ENCODE measurements at regions not wholly inside any gene's neighbourhood (a gene's known extent, or its start where the extent isn't known, plus 50 kb on each side); places are given as distances from the start of the nearest gene placed in this dataset.

GRCh38 chr9:80285326-80285725 is 713.6 kb downstream of the TLE4 start:
- Mint-ChIP-seq H3K4me1 (no peaks in the 10 kb centered on the region), H3K9me3 (peaks cover 6% of the 10 kb centered on the region), H3K36me3 (ENCODE audit: low read depth) (no peaks in the 10 kb centered on the region), H3K27ac (no peak overlapping the region), H3K27me3 (ENCODE audit: low read depth) (no peaks in the 10 kb centered on the region), H3K4me3 (no peak overlapping the region)
- TF ChIP-seq, protein P1, sequence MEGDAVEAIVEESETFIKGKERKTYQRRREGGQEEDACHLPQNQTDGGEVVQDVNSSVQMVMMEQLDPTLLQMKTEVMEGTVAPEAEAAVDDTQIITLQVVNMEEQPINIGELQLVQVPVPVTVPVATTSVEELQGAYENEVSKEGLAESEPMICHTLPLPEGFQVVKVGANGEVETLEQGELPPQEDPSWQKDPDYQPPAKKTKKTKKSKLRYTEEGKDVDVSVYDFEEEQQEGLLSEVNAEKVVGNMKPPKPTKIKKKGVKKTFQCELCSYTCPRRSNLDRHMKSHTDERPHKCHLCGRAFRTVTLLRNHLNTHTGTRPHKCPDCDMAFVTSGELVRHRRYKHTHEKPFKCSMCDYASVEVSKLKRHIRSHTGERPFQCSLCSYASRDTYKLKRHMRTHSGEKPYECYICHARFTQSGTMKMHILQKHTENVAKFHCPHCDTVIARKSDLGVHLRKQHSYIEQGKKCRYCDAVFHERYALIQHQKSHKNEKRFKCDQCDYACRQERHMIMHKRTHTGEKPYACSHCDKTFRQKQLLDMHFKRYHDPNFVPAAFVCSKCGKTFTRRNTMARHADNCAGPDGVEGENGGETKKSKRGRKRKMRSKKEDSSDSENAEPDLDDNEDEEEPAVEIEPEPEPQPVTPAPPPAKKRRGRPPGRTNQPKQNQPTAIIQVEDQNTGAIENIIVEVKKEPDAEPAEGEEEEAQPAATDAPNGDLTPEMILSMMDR (IDR thresholded peaks at IDR 0.05; ENCODE audit: unreplicated experiment in 3 of 3): peak in 2 of 3 experiments; percentile 28 to 38

DNA sequence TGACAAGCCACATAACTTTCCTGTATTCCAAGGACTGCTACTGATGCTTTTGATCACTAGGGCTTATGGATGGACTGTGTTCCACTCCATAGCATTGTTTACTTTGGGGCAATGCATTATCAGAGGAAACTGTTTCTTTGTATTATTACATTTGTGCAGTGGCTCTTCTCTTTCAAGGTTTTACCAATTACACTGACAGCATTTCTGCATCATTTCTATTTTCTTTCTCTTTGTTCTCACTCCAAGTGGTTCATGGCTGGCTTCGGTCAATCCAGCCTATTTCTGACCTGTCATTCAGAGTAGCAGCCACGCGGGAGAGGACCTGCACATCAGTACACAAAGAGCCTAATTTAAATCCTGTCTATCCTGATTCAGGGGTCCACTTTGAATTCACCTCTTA is 711.0 kb downstream of the TLE4 start:
- Mint-ChIP-seq H3K36me3 (ENCODE audit: low read depth) (no peaks in the 10 kb centered on the region), H3K27me3 (ENCODE audit: low read depth) (no peaks in the 10 kb centered on the region), H3K4me3 (no peak overlapping the region), H3K4me1 (no peaks in the 10 kb centered on the region), H3K9me3 (peaks cover 3% of the 10 kb centered on the region), H3K27ac (no peak overlapping the region)
- TF ChIP-seq, protein P1 (IDR thresholded peaks at IDR 0.05; ENCODE audit: unreplicated experiment in 3 of 3): no peak

GRCh38 chr9:80259079-80259478 is 687.3 kb downstream of the TLE4 start:
- TF ChIP-seq, protein P1 (IDR thresholded peaks at IDR 0.05; ENCODE audit: unreplicated experiment in 3 of 3): no peak
- Mint-ChIP-seq H3K9me3 (peaks cover 40% of the 10 kb centered on the region), H3K27me3 (ENCODE audit: low read depth) (no peaks in the 10 kb centered on the region), H3K4me1 (no peaks in the 10 kb centered on the region), H3K27ac (no peak overlapping the region), H3K36me3 (ENCODE audit: low read depth) (peaks cover 12% of the 10 kb centered on the region), H3K4me3 (no peak overlapping the region)

DNA sequence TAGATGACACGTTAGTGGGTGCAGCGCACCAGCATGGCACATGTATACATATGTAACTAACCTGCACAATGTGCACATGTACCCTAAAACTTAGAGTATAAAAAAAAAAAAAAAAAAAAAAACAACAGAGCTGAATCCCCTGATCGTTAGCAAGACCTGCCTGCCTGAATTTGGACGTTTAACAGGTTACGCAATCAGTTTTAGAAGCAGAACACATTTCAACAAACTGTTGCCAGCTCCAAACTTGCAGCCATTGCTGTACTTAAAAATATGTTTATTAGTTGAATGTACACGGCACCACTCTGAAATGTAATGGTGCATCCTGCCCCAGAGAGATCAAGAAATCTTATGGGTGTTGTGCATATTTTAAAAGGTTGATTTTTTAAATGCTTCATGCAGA is 680.0 kb downstream of the TLE4 start:
- TF ChIP-seq, protein P1 (IDR thresholded peaks at IDR 0.05; ENCODE audit: unreplicated experiment in 3 of 3): no peak
- Mint-ChIP-seq H3K4me1 (no peaks in the 10 kb centered on the region), H3K36me3 (ENCODE audit: low read depth) (peaks cover 7% of the 10 kb centered on the region), H3K9me3 (peaks cover 35% of the 10 kb centered on the region), H3K4me3 (no peak overlapping the region), H3K27me3 (ENCODE audit: low read depth) (no peaks in the 10 kb centered on the region), H3K27ac (no peak overlapping the region)

DNA sequence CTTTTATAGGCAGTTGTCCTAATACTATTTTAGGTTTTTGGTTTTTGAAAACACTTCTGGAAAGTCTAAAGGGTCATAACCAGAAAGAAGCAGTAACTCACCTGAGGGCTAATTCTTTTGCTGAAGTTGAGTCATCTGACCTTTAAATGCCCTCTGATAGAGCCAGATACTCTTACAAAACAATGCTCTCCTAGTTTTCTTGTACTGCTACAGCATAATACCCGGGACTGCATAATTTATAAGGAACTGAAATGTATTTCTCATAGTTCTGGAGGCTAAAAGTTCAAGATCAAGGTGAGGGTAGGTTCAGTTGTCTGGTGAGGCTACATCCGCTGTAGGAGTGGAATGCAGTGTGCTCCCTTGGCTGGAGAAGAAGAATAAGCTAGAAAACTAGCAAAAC is 670.3 kb downstream of the TLE4 start:
- Mint-ChIP-seq H3K27me3 (ENCODE audit: low read depth) (no peaks in the 10 kb centered on the region), H3K4me3 (no peak overlapping the region), H3K36me3 (ENCODE audit: low read depth) (peaks cover under 1% of the 10 kb centered on the region), H3K27ac (no peak overlapping the region), H3K9me3 (peaks cover 21% of the 10 kb centered on the region), H3K4me1 (no peaks in the 10 kb centered on the region)
- TF ChIP-seq, protein P1 (IDR thresholded peaks at IDR 0.05; ENCODE audit: unreplicated experiment in 3 of 3): no peak

GRCh38 chr9:80235752-80236151 is 664.0 kb downstream of the TLE4 start:
- no peaks in the 10 kb centered on the region for H3K4me1 Mint-ChIP-seq
- H3K27me3 Mint-ChIP-seq (ENCODE audit: low read depth): no peaks in the 10 kb centered on the region
- no peaks in the 10 kb centered on the region for H3K36me3 Mint-ChIP-seq (ENCODE audit: low read depth)
- TF ChIP-seq, protein P1 (IDR thresholded peaks at IDR 0.05; ENCODE audit: unreplicated experiment in 3 of 3): no peak
- no peak overlapping the region for H3K4me3 Mint-ChIP-seq
- H3K27ac Mint-ChIP-seq: no peak overlapping the region
- peaks cover 20% of the 10 kb centered on the region for H3K9me3 Mint-ChIP-seq
